Uterus (tissue), 2 donors: ENCODE measurements at regions not wholly inside any gene's neighbourhood (a gene's known extent, or its start where the extent isn't known, plus 50 kb on each side); places are given as distances from the start of the nearest gene placed in this dataset.

Experiments used
- CTCF ChIP-seq, 4 experiments: fragments of 200-600 bp in 2 of 4; fragments of 450-650 bp in 2 of 4; sonication (generic) in 2 of 4; IDR thresholded peaks; one replicate each; pipeline ENCODE4 v1.5.1; 2016 to 2019; ENCODE audit warnings: antibody characterized with exemption in 4 of 4, mild to moderate bottlenecking in 2 of 4, moderate library complexity in 1 of 4
- POLR2A ChIP-seq, 2 donors: fragments of 450-650 bp; IDR thresholded peaks; one replicate each; pipeline ENCODE4 v1.6.1; 2016; ENCODE audit warnings: antibody characterized with exemption in 2 of 2, mild to moderate bottlenecking in 1 of 2, moderate library complexity in 1 of 2

DNA sequence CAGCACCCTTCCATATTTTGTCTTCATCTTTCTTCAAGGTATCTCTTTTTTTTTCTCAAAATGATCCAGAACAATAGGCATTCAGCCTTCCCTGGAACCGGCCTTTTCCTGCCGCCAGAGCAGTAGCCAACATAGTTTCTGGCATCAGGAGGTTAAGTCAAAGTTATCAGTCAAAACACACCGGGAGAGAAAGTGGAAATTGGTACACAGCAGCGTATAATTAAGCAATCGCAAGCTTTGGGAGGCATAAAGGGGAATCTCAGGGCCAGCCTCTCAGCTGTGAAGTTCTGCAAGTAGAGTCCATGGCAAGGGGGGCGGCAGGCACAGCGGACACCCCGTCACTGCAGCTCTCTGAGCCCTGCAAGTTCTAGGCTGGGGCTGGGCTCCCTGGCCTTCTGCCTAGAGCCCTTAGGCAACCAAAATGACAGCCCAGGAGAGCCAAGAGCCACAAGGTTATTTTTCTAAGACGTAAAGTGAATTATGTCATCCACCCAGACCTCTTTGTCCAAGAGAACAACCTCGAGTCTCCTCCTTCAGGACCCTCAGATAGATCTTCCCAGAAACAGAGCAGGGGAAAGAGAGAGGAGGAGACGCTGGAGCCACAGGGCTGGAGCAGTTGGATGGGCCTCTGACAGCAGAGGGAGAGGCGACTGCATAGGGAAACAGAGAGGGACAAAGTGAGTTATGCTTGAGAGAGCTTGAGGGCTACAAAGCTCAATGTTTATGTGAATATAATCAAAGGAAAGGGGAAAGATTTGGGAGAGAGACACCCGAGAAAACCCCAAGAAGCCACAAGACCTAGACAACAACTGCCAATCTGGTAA is 114.7 kb downstream of the BCL2L11 start:
- no peak for TF ChIP-seq POLR2A (IDR thresholded peaks at IDR 0.05)
- no peak for TF ChIP-seq CTCF (IDR thresholded peaks at IDR 0.05)
